DND-41 (cell line): ENCODE measurements at regions not wholly inside any gene's neighbourhood (a gene's known extent, or its start where the extent isn't known, plus 50 kb on each side); places are given as distances from the start of the nearest gene placed in this dataset.

Source experiments
- ATAC-seq: fragments of 200-7000 bp; cut with Tn5 transposase; 3 replicates; pipeline ENCODE4 v1.9.1; 2021; ENCODE audit warnings: low read depth; ENCODE audit not compliant: insufficient read depth
- DNase-seq: peaks from one replicate; pipeline ENCODE4 v3.0.0-alpha.2; 2020
- H2AFZ ChIP-seq: 2 replicates; pipeline ENCODE4 v1.6.0; 2012; ENCODE audit warnings: low read depth, low read length
- H3K27ac ChIP-seq: 2 replicates; pipeline ENCODE4 v1.5.1; 2012; ENCODE audit warnings: low read length, inconsistent platforms
- H3K27me3 ChIP-seq: fragments of 200-600 bp; sonication (generic); 2 replicates; pipeline ENCODE4 v1.6.0; 2012; ENCODE audit warnings: low read length, mild to moderate bottlenecking, inconsistent platforms; ENCODE audit not compliant: insufficient read depth, poor library complexity
- H3K36me3 ChIP-seq: 2 replicates; pipeline ENCODE4 v1.5.1; 2012; ENCODE audit warnings: low read length, inconsistent platforms; ENCODE audit not compliant: insufficient read depth
- H3K4me1 ChIP-seq: 2 replicates; pipeline ENCODE4 v1.5.1; 2012; ENCODE audit warnings: mild to moderate bottlenecking, low read length; ENCODE audit not compliant: insufficient read depth
- H3K4me2 ChIP-seq: 2 replicates; pipeline ENCODE4 v1.6.0; 2012; ENCODE audit warnings: mild to moderate bottlenecking, moderate library complexity, low read length, inconsistent platforms; ENCODE audit not compliant: insufficient read depth
- H3K4me3 ChIP-seq, 2 experiments: fragments of 200-600 bp in 1 of 2; shearing (Covaris generic) in 1 of 2; 2 replicates each; pipeline ENCODE4 v1.5.1; 2012 to 2016; ENCODE audit warnings: inconsistent platforms in 2 of 2, low read length in 2 of 2, mild to moderate bottlenecking in 2 of 2, low read depth in 1 of 2, moderate library complexity in 1 of 2
- H3K79me2 ChIP-seq: 2 replicates; pipeline ENCODE4 v1.6.0; 2012; ENCODE audit warnings: low read length, inconsistent platforms; ENCODE audit not compliant: insufficient read depth
- H3K9ac ChIP-seq: 2 replicates; pipeline ENCODE4 v1.6.0; 2012; ENCODE audit warnings: low read depth, mild to moderate bottlenecking, inconsistent platforms, low read length, moderate library complexity
- H3K9me3 ChIP-seq: 2 replicates; pipeline ENCODE4 v1.5.1; 2012; ENCODE audit warnings: low read length, moderate library complexity, mild to moderate bottlenecking, inconsistent platforms; ENCODE audit not compliant: insufficient read depth, severe bottlenecking
- H4K20me1 ChIP-seq: 2 replicates; pipeline ENCODE4 v1.6.0; 2012; ENCODE audit warnings: low read length; ENCODE audit not compliant: insufficient read depth
- CTCF ChIP-seq: IDR thresholded peaks from 2 replicates; pipeline ENCODE4 v1.5.1; 2012; ENCODE audit warnings: borderline replicate concordance, low read length, moderate library complexity, mild to moderate bottlenecking; ENCODE audit not compliant: poor library complexity, severe bottlenecking; ENCODE audit errors: extremely low read depth
- EZH2 ChIP-seq: IDR thresholded peaks from 3 replicates; pipeline ENCODE4 v1.6.1; 2012; ENCODE audit warnings: borderline replicate concordance, low read depth, mild to moderate bottlenecking, moderate library complexity, low read length, inconsistent platforms; ENCODE audit not compliant: severe bottlenecking

- Histone ChIP-seq H3K9ac (no peak overlapping the region), H3K27ac (no peak overlapping the region), H4K20me1 (no peaks in the 10 kb centered on the region), H3K79me2 (no peaks in the 10 kb centered on the region), H3K4me2 (no peak overlapping the region), H3K4me3 (no peak overlapping the region), H3K9me3 (no peaks in the 10 kb centered on the region), H3K4me1 (no peaks in the 10 kb centered on the region), H2AFZ (no peak overlapping the region), H3K36me3 (no peaks in the 10 kb centered on the region), H3K27me3 (no peaks in the 10 kb centered on the region)
- DNase-seq (no peak), ATAC-seq (no peak)
- no peak for TF ChIP-seq CTCF
- TF ChIP-seq EZH2: no peak
These were observed 63.3 kb downstream of the DCAF8L1 start for GRCh38 chrX:27917713-27918500.

- H3K4me2 ChIP-seq: no peak overlapping the region
- no peaks in the 10 kb centered on the region for H3K9me3 ChIP-seq
- no peak overlapping the region for H3K9ac ChIP-seq
- no peaks in the 10 kb centered on the region for H4K20me1 ChIP-seq
- ATAC-seq (no peak), DNase-seq (no peak)
- peak overlapping the region; percentile 45; the same call in 1 of the 2 replicates for H2AFZ ChIP-seq
- H3K36me3 ChIP-seq: no peaks in the 10 kb centered on the region
- H3K4me1 ChIP-seq: no peaks in the 10 kb centered on the region
- H3K4me3 ChIP-seq: no peak overlapping the region
- no peak overlapping the region for H3K27ac ChIP-seq
- H3K27me3 ChIP-seq: no peaks in the 10 kb centered on the region
- TF ChIP-seq CTCF: no peak
- TF ChIP-seq EZH2: no peak
- H3K79me2 ChIP-seq: no peaks in the 10 kb centered on the region
These were observed 65.6 kb downstream of the DCAF8L1 start for GRCh38 chrX:27915617-27916016.

GRCh38 chrX:27910412-27910811 is 70.8 kb downstream of the DCAF8L1 start:
- DNase-seq: no peak
- no peaks in the 10 kb centered on the region for H3K79me2 ChIP-seq
- TF ChIP-seq CTCF (no peak), EZH2 (no peak)

More at GRCh38 chrX:27910412-27910811, 70.8 kb downstream of the DCAF8L1 start:
- Histone ChIP-seq H3K9me3 (no peaks in the 10 kb centered on the region), H4K20me1 (no peaks in the 10 kb centered on the region), H3K4me1 (no peaks in the 10 kb centered on the region), H2AFZ (no peak overlapping the region), H3K4me2 (no peak overlapping the region), H3K27me3 (no peaks in the 10 kb centered on the region), H3K9ac (no peak overlapping the region), H3K4me3 (no peak overlapping the region), H3K36me3 (no peaks in the 10 kb centered on the region), H3K27ac (no peak overlapping the region)
- no peak for ATAC-seq
